IPS-18c (cell line): ENCODE measurements at regions not wholly inside any gene's neighbourhood (a gene's known extent, or its start where the extent isn't known, plus 50 kb on each side); places are given as distances from the start of the nearest gene placed in this dataset.
"Not testable (repeated sequence)": the region's sequence is repeated elsewhere in the genome, so short reads cannot be mapped to it uniquely, and the experiment has no call there.

ENCODE experiments used
- H3K4me3 ChIP-seq: 2 replicates; pipeline ENCODE4 v1.7.0; 2013; ENCODE audit warnings: low read depth, mild to moderate bottlenecking, low read length, moderate library complexity; ENCODE audit not compliant: insufficient read depth
- H3K9me3 ChIP-seq: one replicate; pipeline ENCODE4 v1.6.1; 2013; ENCODE audit warnings: mild to moderate bottlenecking, low read length, moderate library complexity; ENCODE audit not compliant: control insufficient read depth, insufficient read depth

- peaks cover 2% of the 10 kb centered on the region for H3K9me3 ChIP-seq
Observed at GRCh38 chr1:164363980-164364379, 195.0 kb upstream of the PBX1 start.

GRCh38 chr1:164366014-164366413 is 193.0 kb upstream of the PBX1 start:
- no peak overlapping the region for H3K4me3 ChIP-seq
- H3K9me3 ChIP-seq: peaks cover 2% of the 10 kb centered on the region

More at GRCh38 chr1:164363980-164364379, 195.0 kb upstream of the PBX1 start:
- no peak overlapping the region for H3K4me3 ChIP-seq

- Histone ChIP-seq H3K4me3 (no peak overlapping the region), H3K9me3 (peaks cover 2% of the 10 kb centered on the region)
Observed at GRCh38 chr1:164369698-164370365, 189.2 kb upstream of the PBX1 start.

GRCh38 chr1:164380893-164381292 is 178.1 kb upstream of the PBX1 start:
- Histone ChIP-seq H3K4me3 (no peak overlapping the region), H3K9me3 (no peaks in the 10 kb centered on the region)

GRCh38 chr1:164382384-164382783 is 176.6 kb upstream of the PBX1 start:
- Histone ChIP-seq H3K9me3 (peaks cover 2% of the 10 kb centered on the region), H3K4me3 (no peak overlapping the region)

- Histone ChIP-seq H3K9me3 (peaks cover 4% of the 10 kb centered on the region), H3K4me3 (no peak overlapping the region)
Observed at GRCh38 chr1:164384262-164384661, 174.7 kb upstream of the PBX1 start.

GRCh38 chr1:164417016-164417704 is 141.8 kb upstream of the PBX1 start:
- H3K4me3 ChIP-seq: no peak overlapping the region

GRCh38 chr1:164423136-164423535 is 135.8 kb upstream of the PBX1 start:
- no peaks in the 10 kb centered on the region for H3K9me3 ChIP-seq
- H3K4me3 ChIP-seq: no peak overlapping the region

More at GRCh38 chr1:164417016-164417704, 141.8 kb upstream of the PBX1 start:
- H3K9me3 ChIP-seq: no peaks in the 10 kb centered on the region

GRCh38 chr1:164433141-164433817 is 125.7 kb upstream of the PBX1 start:
- Histone ChIP-seq H3K4me3 (no peak overlapping the region), H3K9me3 (no peaks in the 10 kb centered on the region)

- Histone ChIP-seq H3K9me3 (no peaks in the 10 kb centered on the region), H3K4me3 (no peak overlapping the region)
Observed at GRCh38 chr1:164433818-164434170, 125.2 kb upstream of the PBX1 start.

- H3K4me3 ChIP-seq: no peak overlapping the region
- H3K9me3 ChIP-seq: no peaks in the 10 kb centered on the region
Observed at GRCh38 chr1:164440232-164440631, 118.8 kb upstream of the PBX1 start.

- Histone ChIP-seq H3K9me3 (no peaks in the 10 kb centered on the region), H3K4me3 (no peak overlapping the region)
Observed at GRCh38 chr1:164443166-164443565, 115.8 kb upstream of the PBX1 start.

- H3K4me3 ChIP-seq: no peak overlapping the region
Observed at GRCh38 chr1:164443836-164444235, 115.1 kb upstream of the PBX1 start.

GRCh38 chr1:164446020-164446419 is 113.0 kb upstream of the PBX1 start:
- H3K9me3 ChIP-seq: no peaks in the 10 kb centered on the region
- H3K4me3 ChIP-seq: no peak overlapping the region

More at GRCh38 chr1:164443836-164444235, 115.1 kb upstream of the PBX1 start:
- H3K9me3 ChIP-seq: no peaks in the 10 kb centered on the region

GRCh38 chr1:164452549-164452948 is 106.4 kb upstream of the PBX1 start:
- Histone ChIP-seq H3K4me3 (no peak overlapping the region), H3K9me3 (peaks cover 6% of the 10 kb centered on the region)

GRCh38 chr1:164456272-164456671 is 102.7 kb upstream of the PBX1 start:
- Histone ChIP-seq H3K4me3 (no peak overlapping the region), H3K9me3 (peaks cover 6% of the 10 kb centered on the region)

GRCh38 chr1:164459176-164459575 is 99.8 kb upstream of the PBX1 start:
- not testable (repeated sequence) for H3K9me3 ChIP-seq, H3K4me3 ChIP-seq

GRCh38 chr1:164466001-164466421 is 93.0 kb upstream of the PBX1 start:
- no peak overlapping the region for H3K4me3 ChIP-seq

More at GRCh38 chr1:164466001-164466421, 93.0 kb upstream of the PBX1 start:
- H3K9me3 ChIP-seq: no peaks in the 10 kb centered on the region
